Heart right ventricle (tissue), 16 donors: ENCODE measurements at regions not wholly inside any gene's neighbourhood (a gene's known extent, or its start where the extent isn't known, plus 50 kb on each side); places are given as distances from the start of the nearest gene placed in this dataset.

Experiments used
- ATAC-seq, 8 donors: fragments of 200-7000 bp; cut with Tn5 transposase; one replicate each; pipeline ENCODE4 v1.9.1; 2020; ENCODE audit warnings: mild to moderate bottlenecking in 8 of 8, moderate library complexity in 8 of 8, moderate number of reproducible peaks in 1 of 8
- DNase-seq, 2 donors: peaks; one replicate each; pipeline ENCODE4 v3.0.0-alpha.2; 2020
- H3K27ac ChIP-seq, 10 donors: fragments of 200-600 bp; sonication (generic) in 2 of 10; one replicate each; pipeline versions ENCODE4 v1.5.0 to v1.8.0; 2020 to 2022; ENCODE audit warnings: mild to moderate bottlenecking in 3 of 10
- H3K27me3 ChIP-seq, 7 donors: fragments of 200-600 bp; one replicate each; pipeline ENCODE4 v1.8.0; 2021 to 2022; ENCODE audit warnings: mild to moderate bottlenecking in 2 of 7
- H3K36me3 ChIP-seq, 9 donors: fragments of 200-600 bp; sonication (generic) in 1 of 9; one replicate each; pipeline versions ENCODE4 v1.5.0 to v1.8.0; 2020 to 2022; ENCODE audit warnings: mild to moderate bottlenecking in 2 of 9
- H3K4me1 ChIP-seq, 9 donors: fragments of 200-600 bp; sonication (generic) in 1 of 9; one replicate each; pipeline versions ENCODE4 v1.5.0 to v1.8.0; 2020 to 2022; ENCODE audit warnings: mild to moderate bottlenecking in 4 of 9
- H3K4me3 ChIP-seq, 10 donors: fragments of 200-600 bp; sonication (generic) in 2 of 10; one replicate each; pipeline versions ENCODE4 v1.5.0 to v1.8.0; 2020 to 2022; ENCODE audit warnings: mild to moderate bottlenecking in 7 of 10, moderate library complexity in 2 of 10
- H3K9me3 ChIP-seq, 11 donors: fragments of 200-600 bp in 10 of 11; sonication (generic) in 2 of 11; one replicate each; pipeline versions ENCODE4 v1.5.0 to v1.8.0; 2013 to 2022; ENCODE audit warnings: mild to moderate bottlenecking in 2 of 11, control low read depth in 1 of 11, moderate library complexity in 1 of 11
- WGBS, 2 donors: extraction: QIAGEN DNeasy Blood & Tissue Kit; methylation state at CpG; one replicate each; pipeline ENCODE4 v1.1.7; 2013; ENCODE audit warnings: inconsistent platforms in 1 of 2; 5-methylcytosine and 5-hydroxymethylcytosine counted together
- intact Hi-C, 10 donors: fragments of 100-400 bp; cut with DNase I; formaldehyde crosslinking; loops; one replicate each; pipeline versions ENCODE4 v1.11.1 to v1.14.2; 2022
- TF ChIP-seq, protein P1 (sequence below), 9 donors: fragments of 200-600 bp; sonication (generic) in 2 of 9; IDR thresholded peaks; one replicate each; pipeline versions ENCODE4 v1.5.0 to v1.8.0; 2021 to 2022; ENCODE audit warnings: antibody characterized with exemption in 9 of 9, mild to moderate bottlenecking in 5 of 9, moderate library complexity in 1 of 9
- donor health status: Arrhythmogenic right ventricular cardiomyopathy.
- donor health status: ischemic (EF 13 %, LVEDD 7.1; RV severe dilation, severe dysfunction).
- donor health status: healthy with polysubstance abuse.
- donor health status: DM: no; HTN: yes; CAD: no.
- donor health status: DM: no; HTN: no; CAD: no.
- donor health status: ischemic (EF 25% LVEDD 6.9; RV normal size, moderate dysfunction).
- donor health status: ischemic (EF 25% LVEDD 5.7; RV mildly dilated, moderate dysfunction).
- donor health status: healthy.
- donor health status: DM: yes; HTN: yes; CAD: no.
- donor health status: Ischemic cardiomyopathy.
- donor health status: ischemic (EF 35%, LVEDD 5.7; RV mildly dilated, moderate dysfunction).
- donor health status: nonischemic (EF 11% LVEDD 7.7; RV severe dilation, severe dysfunction).
- donor health status: DM: yes; HTN: yes; CAD: no.
- donor health status: PGD.
- donor health status: ischemic (EF 29% LVEDD 5.4; RV normal size, mild dysfunction).
- donor health status: nonischemic (EF 23%, LVEDD 6.1; RV moderate dilation, normal function).

DNA sequence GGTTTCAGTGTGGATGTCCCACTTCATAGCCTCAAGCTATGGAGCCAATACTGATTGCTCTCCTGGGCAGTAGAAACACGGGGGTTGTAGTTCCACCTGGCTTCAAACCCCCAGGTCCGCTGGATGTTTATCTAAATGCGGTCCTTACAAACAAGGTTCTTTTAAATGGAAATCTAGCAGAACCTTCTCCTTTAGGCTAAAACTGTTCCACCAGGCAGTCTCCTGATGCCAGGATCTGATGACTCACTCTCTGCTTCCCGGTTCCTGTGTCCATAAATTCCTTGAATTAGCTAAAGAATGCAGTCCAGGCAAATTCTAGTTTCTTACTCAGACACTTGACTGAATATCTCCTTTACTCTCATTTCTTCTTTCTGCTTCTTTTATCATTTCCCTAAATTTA lies 108.4 kb upstream of the FAM3C start:
- Histone ChIP-seq H3K27ac (peak overlapping the region in 1 of 10 donors; percentile 46), H3K36me3 (no peaks in the 10 kb centered on the region), H3K27me3 (no peaks in the 10 kb centered on the region), H3K4me3 (no peak overlapping the region), H3K9me3 (peaks cover 0 to 32% (median 18%) of the 10 kb centered on the region in 11 donors), H3K4me1 (peaks cover 0 to 3% (median 0%) of the 10 kb centered on the region in 9 donors)
- intact Hi-C loops: no loop called here
- DNase-seq (no peak), ATAC-seq (peak in 1 of 8 donors; percentile 35)
- 66 to 69% methylated on average over 4 of the region's 4 CpGs for WGBS, 2 donors
- TF ChIP-seq, protein P1, sequence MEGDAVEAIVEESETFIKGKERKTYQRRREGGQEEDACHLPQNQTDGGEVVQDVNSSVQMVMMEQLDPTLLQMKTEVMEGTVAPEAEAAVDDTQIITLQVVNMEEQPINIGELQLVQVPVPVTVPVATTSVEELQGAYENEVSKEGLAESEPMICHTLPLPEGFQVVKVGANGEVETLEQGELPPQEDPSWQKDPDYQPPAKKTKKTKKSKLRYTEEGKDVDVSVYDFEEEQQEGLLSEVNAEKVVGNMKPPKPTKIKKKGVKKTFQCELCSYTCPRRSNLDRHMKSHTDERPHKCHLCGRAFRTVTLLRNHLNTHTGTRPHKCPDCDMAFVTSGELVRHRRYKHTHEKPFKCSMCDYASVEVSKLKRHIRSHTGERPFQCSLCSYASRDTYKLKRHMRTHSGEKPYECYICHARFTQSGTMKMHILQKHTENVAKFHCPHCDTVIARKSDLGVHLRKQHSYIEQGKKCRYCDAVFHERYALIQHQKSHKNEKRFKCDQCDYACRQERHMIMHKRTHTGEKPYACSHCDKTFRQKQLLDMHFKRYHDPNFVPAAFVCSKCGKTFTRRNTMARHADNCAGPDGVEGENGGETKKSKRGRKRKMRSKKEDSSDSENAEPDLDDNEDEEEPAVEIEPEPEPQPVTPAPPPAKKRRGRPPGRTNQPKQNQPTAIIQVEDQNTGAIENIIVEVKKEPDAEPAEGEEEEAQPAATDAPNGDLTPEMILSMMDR (IDR thresholded peaks at IDR 0.05): no peak

DNA sequence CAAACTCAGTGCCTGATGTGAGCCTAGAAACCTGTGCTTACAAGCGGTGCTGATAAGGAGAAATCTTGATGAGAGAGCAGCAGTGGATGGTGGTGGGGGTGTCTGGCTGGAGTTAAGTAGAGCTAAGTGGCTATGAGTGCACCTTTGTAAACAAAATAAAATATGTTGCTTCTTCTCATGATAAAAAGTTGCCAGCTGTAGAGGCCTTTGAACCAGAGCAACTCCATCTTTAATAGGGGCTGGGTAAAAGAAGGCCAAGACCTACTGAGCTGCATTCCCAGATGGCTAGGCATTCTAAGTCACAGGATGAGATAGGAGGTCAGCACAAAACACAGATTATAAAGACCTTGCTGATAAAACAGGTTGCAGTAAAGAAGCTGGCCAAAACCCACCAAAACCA lies 107.6 kb upstream of the FAM3C start:
- Histone ChIP-seq H3K4me1 (peaks cover 0 to 3% (median 0%) of the 10 kb centered on the region in 9 donors), H3K36me3 (no peaks in the 10 kb centered on the region), H3K27me3 (no peaks in the 10 kb centered on the region), H3K27ac (no peak overlapping the region), H3K4me3 (no peak overlapping the region), H3K9me3 (peaks cover 0 to 31% (median 18%) of the 10 kb centered on the region in 11 donors)
- TF ChIP-seq, protein P1 (IDR thresholded peaks at IDR 0.05): no peak
- intact Hi-C loops: no loop called here
- WGBS, 2 donors: 90 to 94% methylated on average over 1 of the region's 1 CpG
- no peak for DNase-seq
- no peak for ATAC-seq

DNA sequence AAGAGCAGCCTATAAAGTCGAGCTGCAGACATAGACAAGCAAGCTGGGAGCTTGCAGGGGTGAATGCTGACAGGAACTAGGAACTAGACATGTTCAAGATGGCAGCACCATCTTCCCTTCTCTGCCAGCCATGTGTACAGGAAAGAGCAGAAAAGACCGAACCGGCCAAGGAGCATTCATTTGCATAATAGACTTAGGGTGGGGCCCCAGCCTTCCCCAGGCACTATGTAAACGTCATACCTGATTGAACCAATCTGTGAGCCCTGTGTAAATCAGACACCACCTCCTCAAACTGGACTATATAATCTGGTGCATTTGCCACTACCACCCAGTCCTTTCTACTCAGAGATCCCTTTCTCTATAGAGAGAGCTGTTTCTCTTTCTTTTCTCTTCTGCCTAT lies 106.9 kb upstream of the FAM3C start:
- Histone ChIP-seq H3K27ac (no peak overlapping the region), H3K36me3 (no peaks in the 10 kb centered on the region), H3K9me3 (peaks cover 0 to 31% (median 18%) of the 10 kb centered on the region in 11 donors), H3K27me3 (no peaks in the 10 kb centered on the region), H3K4me3 (no peak overlapping the region), H3K4me1 (peaks cover 0 to 3% (median 0%) of the 10 kb centered on the region in 9 donors)
- DNase-seq: no peak
- 77 to 79% methylated on average over 4 of the region's 4 CpGs for WGBS, 2 donors
- intact Hi-C loops: no loop called here
- TF ChIP-seq, protein P1 (IDR thresholded peaks at IDR 0.05): no peak
- ATAC-seq: no peak

DNA sequence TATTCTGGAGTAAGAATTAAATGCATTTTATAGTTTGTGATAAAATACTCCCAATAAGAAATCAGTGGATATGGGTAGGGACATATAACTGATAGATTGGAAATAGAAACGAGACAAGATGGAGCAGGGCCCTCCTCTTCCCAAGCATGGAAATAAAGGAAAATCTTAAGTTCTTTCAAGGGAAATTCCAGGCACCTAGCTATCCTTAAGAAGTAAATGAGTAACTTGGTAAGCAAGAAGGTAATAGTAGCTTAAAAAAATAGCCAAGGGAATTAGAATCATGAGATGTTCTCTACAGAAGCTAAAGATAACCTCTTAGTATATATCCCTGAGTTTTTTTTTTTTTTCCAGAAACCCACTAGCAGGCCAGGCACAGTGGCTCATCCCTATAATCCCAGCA lies 105.5 kb upstream of the FAM3C start:
- H3K4me3 ChIP-seq: no peak overlapping the region
- H3K27me3 ChIP-seq: no peaks in the 10 kb centered on the region
- no peak for DNase-seq
- intact Hi-C loops: no loop called here
- TF ChIP-seq, protein P1 (IDR thresholded peaks at IDR 0.05): no peak
- no peaks in the 10 kb centered on the region for H3K36me3 ChIP-seq
- no peak overlapping the region for H3K27ac ChIP-seq
- ATAC-seq: no peak
- H3K4me1 ChIP-seq: peaks cover 0 to 3% (median 0%) of the 10 kb centered on the region in 9 donors
- 80 to 81% methylated on average over 1 of the region's 1 CpG for WGBS, 2 donors
- peaks cover 0 to 32% (median 18%) of the 10 kb centered on the region in 11 donors for H3K9me3 ChIP-seq
